ENCODE measurements at regions not wholly inside any gene's neighbourhood (a gene's known extent, or its start where the extent isn't known, plus 50 kb on each side); places are given as distances from the start of the nearest gene placed in this dataset.
A peak's percentile ranks its signal among the peaks of the same experiment; 100 is the strongest.

GRCh38 chr13:62057286-62057685 lies 641.6 kb upstream of the PCDH20 start:
- no peak for TF ChIP-seq GATA1 (IDR thresholded peaks at IDR 0.05; ENCODE audit: low read depth, low read length)
- no peak for TF ChIP-seq POLR2A (IDR thresholded peaks at IDR 0.05; ENCODE audit: low read length)
- no peak for DNase-seq

GRCh38 chr13:62049992-62050391 lies 634.3 kb upstream of the PCDH20 start:
- no peak for DNase-seq
- TF ChIP-seq POLR2A (IDR thresholded peaks at IDR 0.05; ENCODE audit: low read length): no peak

- TF ChIP-seq GATA1 (IDR thresholded peaks at IDR 0.05; ENCODE audit: low read depth, low read length) (no peak), POLR2A (IDR thresholded peaks at IDR 0.05; ENCODE audit: low read length) (no peak)
- no peak for DNase-seq
Observed at GRCh38 chr13:62046512-62046911, 630.9 kb upstream of the PCDH20 start.

- no peak for DNase-seq
- TF ChIP-seq POLR2A (IDR thresholded peaks at IDR 0.05; ENCODE audit: low read length): no peak
- TF ChIP-seq GATA1 (IDR thresholded peaks at IDR 0.05; ENCODE audit: low read depth, low read length): no peak
Observed at GRCh38 chr13:62043600-62043999, 628.0 kb upstream of the PCDH20 start.

GRCh38 chr13:62040806-62041205 lies 625.2 kb upstream of the PCDH20 start:
- TF ChIP-seq POLR2A (IDR thresholded peaks at IDR 0.05; ENCODE audit: low read length) (no peak), GATA1 (IDR thresholded peaks at IDR 0.05; ENCODE audit: low read depth, low read length) (no peak)
- DNase-seq: no peak

GRCh38 chr13:62040078-62040477 lies 624.4 kb upstream of the PCDH20 start:
- DNase-seq: no peak
- no peak for TF ChIP-seq GATA1 (IDR thresholded peaks at IDR 0.05; ENCODE audit: low read depth, low read length)
- no peak for TF ChIP-seq POLR2A (IDR thresholded peaks at IDR 0.05; ENCODE audit: low read length)

- TF ChIP-seq GATA1 (IDR thresholded peaks at IDR 0.05; ENCODE audit: low read depth, low read length) (no peak), POLR2A (IDR thresholded peaks at IDR 0.05; ENCODE audit: low read length) (no peak)
- no peak for DNase-seq
Observed at GRCh38 chr13:62038214-62038613, 622.6 kb upstream of the PCDH20 start.

GRCh38 chr13:62035981-62036380 lies 620.3 kb upstream of the PCDH20 start:
- DNase-seq: peak; percentile 77 to 92
- TF ChIP-seq GATA1 (IDR thresholded peaks at IDR 0.05; ENCODE audit: low read depth, low read length): no peak
- TF ChIP-seq POLR2A (IDR thresholded peaks at IDR 0.05; ENCODE audit: low read length): no peak

- TF ChIP-seq POLR2A (IDR thresholded peaks at IDR 0.05; ENCODE audit: low read length): no peak
- no peak for TF ChIP-seq GATA1 (IDR thresholded peaks at IDR 0.05; ENCODE audit: low read depth, low read length)
- DNase-seq: no peak
Observed at GRCh38 chr13:62033934-62034333, 618.3 kb upstream of the PCDH20 start.

- no peak for DNase-seq
- TF ChIP-seq GATA1 (IDR thresholded peaks at IDR 0.05; ENCODE audit: low read depth, low read length): no peak
- no peak for TF ChIP-seq POLR2A (IDR thresholded peaks at IDR 0.05; ENCODE audit: low read length)
Observed at GRCh38 chr13:62022369-62022768, 606.7 kb upstream of the PCDH20 start.

- DNase-seq: no peak
- TF ChIP-seq GATA1 (IDR thresholded peaks at IDR 0.05; ENCODE audit: low read depth, low read length) (no peak), POLR2A (IDR thresholded peaks at IDR 0.05; ENCODE audit: low read length) (no peak)
Observed at GRCh38 chr13:62019858-62020257, 604.2 kb upstream of the PCDH20 start.

GRCh38 chr13:62014299-62014698 lies 598.6 kb upstream of the PCDH20 start:
- TF ChIP-seq GATA1 (IDR thresholded peaks at IDR 0.05; ENCODE audit: low read depth, low read length) (no peak), POLR2A (IDR thresholded peaks at IDR 0.05; ENCODE audit: low read length) (no peak)
- DNase-seq: peak; percentile 30 to 46

GRCh38 chr13:62003452-62003851 lies 587.8 kb upstream of the PCDH20 start:
- DNase-seq: no peak
- TF ChIP-seq POLR2A (IDR thresholded peaks at IDR 0.05; ENCODE audit: low read length): no peak
- TF ChIP-seq GATA1 (IDR thresholded peaks at IDR 0.05; ENCODE audit: low read depth, low read length): no peak

- TF ChIP-seq POLR2A (IDR thresholded peaks at IDR 0.05; ENCODE audit: low read length): no peak
- no peak for TF ChIP-seq GATA1 (IDR thresholded peaks at IDR 0.05; ENCODE audit: low read depth, low read length)
- no peak for DNase-seq
Observed at GRCh38 chr13:61994174-61994573, 578.5 kb upstream of the PCDH20 start.

GRCh38 chr13:61989978-61990377 lies 574.3 kb upstream of the PCDH20 start:
- no peak for DNase-seq
- no peak for TF ChIP-seq POLR2A (IDR thresholded peaks at IDR 0.05; ENCODE audit: low read length)
- no peak for TF ChIP-seq GATA1 (IDR thresholded peaks at IDR 0.05; ENCODE audit: low read depth, low read length)

GRCh38 chr13:61988810-61989209 lies 573.2 kb upstream of the PCDH20 start:
- DNase-seq: no peak
- TF ChIP-seq POLR2A (IDR thresholded peaks at IDR 0.05; ENCODE audit: low read length): no peak
- no peak for TF ChIP-seq GATA1 (IDR thresholded peaks at IDR 0.05; ENCODE audit: low read depth, low read length)
